Stimulated activated CD8-positive, alpha-beta memory T cell treated with anti-CD3 and anti-CD28 coated beads, Interleukin-2, amount 100 ng/mL, for 48 hours (primary cell): ENCODE measurements at regions not wholly inside any gene's neighbourhood (a gene's known extent, or its start where the extent isn't known, plus 50 kb on each side); places are given as distances from the start of the nearest gene placed in this dataset.
"Not testable (repeated sequence)": the region's sequence is repeated elsewhere in the genome, so short reads cannot be mapped to it uniquely, and the experiment has no call there.

Source experiments
- DNase-seq, 2 donors: peaks; one replicate each; pipeline ENCODE4 v3.0.0-alpha.2; 2020; ENCODE audit warnings: low read depth in 2 of 2

- DNase-seq: no peak
These were observed 259.2 kb downstream of the C3orf38 start for GRCh38 chr3:88408935-88409334.

DNA sequence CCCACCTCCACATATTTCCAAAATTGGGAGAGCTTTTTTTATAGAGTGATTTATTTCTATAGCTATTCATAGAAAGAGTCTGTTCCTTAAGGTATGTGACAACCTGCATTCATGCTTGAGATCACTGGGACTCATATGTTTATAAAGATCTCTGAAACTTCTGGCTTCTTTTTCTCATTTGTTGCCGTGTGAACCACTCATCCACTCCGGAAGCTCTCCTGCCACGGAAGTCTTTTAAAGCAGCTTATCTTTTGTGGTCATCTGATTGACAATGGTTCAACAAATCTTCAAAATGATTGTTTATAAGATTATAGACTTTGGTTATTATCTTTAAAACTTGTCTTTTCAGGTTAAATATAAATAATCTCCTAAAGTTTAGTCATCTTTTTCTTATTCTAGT, 260.5 kb downstream of the C3orf38 start:
- no peak for DNase-seq

DNA sequence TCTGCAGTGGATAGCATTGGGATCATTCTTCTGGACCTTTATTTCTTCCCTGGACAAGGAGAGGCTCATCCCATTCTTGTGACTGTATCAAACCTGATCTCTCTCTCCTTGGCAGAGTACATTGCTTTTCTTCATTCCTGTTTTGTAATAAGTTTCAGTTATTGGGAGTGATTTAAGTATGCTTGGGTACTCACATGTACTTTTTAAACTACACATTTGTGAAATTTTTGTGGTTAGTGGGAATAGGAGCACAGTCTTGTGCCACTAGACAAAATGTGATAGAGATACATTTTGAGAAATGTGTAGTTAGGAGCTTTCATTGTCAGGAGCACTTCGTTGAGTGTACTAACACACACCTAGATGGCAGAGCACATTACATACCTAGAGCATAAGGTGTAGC, 262.6 kb downstream of the C3orf38 start:
- DNase-seq: no peak

- no peak for DNase-seq
These were observed 266.7 kb downstream of the C3orf38 start for GRCh38 chr3:88416436-88416835.

- DNase-seq: no peak
These were observed 268.5 kb downstream of the C3orf38 start for GRCh38 chr3:88418219-88418618.

GRCh38 chr3:88433568-88433967, 283.8 kb downstream of the C3orf38 start:
- no peak for DNase-seq

DNA sequence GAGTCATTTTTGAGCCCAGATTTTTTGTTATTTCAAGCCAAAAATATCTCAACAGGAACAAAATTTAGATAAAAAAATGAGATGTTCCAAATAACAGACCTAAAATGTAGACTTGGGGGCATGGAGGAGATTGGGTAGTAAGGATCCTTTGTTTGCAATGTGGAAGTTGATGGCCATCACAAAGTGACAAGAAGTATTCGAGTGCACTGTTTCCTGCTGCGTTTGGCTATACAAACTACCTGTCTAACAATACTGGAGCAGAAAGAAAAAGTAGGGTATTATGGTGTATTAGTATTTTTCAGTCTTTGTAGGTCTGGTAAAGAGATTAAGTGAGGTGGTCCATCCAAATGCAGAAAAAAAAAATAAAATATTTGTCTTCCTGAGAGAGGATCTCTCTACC, 284.2 kb downstream of the C3orf38 start:
- DNase-seq: no peak

DNA sequence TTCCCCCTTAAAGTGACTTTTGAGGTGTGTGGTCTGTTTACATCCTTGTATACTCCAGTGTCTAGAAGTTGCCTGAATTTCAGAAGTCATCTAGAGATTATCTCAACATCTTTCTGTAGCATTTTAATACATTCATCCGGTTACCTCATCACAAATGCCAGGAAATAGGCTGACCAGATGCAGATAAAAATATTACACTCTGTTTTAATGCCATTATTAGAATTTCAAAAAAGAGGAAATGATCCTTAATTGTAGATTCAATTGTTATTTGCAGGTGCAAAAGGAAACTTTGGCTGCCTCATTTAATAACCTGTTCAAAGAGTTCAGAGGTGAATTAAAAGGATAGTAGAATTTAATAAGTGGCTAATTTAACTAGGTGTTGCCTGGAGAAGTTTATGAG, 290.9 kb downstream of the C3orf38 start:
- no peak for DNase-seq

- DNase-seq: no peak
These were observed 293.3 kb downstream of the C3orf38 start for GRCh38 chr3:88443066-88443465.

GRCh38 chr3:88444251-88444650, 294.5 kb downstream of the C3orf38 start:
- DNase-seq: no peak

DNA sequence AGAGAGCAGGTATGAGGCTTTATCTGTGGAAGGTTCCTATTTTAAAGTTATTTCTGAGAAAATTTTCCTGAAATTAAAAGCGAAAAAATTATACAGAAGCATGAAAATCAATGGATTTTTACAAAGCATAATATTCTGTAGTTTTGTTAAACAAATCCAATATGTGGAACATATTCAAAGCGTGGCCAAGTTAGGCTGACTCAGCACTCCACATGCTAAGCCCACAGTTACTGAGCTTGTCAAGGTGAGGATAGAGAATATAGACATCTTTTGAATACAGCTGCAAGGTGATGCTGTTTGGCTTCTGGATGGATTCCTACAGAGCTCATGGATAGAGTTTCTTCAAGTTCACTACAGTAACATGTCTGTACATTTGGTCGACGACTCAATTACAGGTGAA, 302.5 kb downstream of the C3orf38 start:
- no peak for DNase-seq

GRCh38 chr3:88460369-88460768, 310.6 kb downstream of the C3orf38 start:
- no peak for DNase-seq

- no peak for DNase-seq
These were observed 312.5 kb downstream of the C3orf38 start for GRCh38 chr3:88462230-88462629.

GRCh38 chr3:88467191-88467590, 317.4 kb downstream of the C3orf38 start:
- no peak for DNase-seq

DNA sequence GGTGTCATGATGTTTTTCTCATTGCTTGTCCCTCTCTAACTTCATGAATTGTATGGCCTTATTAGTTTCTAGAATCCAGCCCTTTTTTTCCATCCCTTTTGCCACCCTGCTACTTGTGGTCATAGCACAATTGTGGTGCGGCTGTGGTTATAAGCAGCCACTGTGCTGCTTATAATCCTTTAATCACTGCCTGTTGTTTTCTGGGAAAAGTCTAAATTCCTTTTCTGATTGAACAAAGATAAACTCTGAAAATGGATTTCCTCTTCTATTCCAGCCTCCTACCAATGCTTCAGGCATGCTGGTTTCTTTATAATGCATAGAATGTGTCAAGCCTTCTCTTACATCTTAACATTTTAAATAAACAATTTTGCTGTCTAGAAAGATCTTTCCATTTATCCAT, 319.5 kb downstream of the C3orf38 start:
- no peak for DNase-seq

GRCh38 chr3:88478460-88478859, 328.7 kb downstream of the C3orf38 start:
- no peak for DNase-seq

DNA sequence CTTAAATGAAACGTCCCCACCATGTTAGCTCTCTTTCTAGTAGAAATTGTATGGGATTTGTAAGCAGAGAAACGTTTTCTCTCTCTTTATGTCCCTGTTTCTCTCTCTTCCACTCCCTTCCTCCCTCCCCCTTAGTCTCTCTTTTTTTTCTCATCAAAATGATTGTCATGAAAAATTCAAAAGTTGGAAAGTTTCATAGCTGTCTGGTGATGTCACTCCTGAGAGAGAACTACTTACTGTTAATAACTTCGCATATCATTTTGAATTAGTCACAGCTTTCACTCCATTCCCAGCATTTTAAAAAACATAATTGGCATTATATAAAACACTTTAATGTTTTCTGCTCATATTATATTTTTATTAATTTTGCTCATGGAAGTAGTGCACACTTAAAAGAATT, 331.1 kb downstream of the C3orf38 start:
- DNase-seq: no peak

DNA sequence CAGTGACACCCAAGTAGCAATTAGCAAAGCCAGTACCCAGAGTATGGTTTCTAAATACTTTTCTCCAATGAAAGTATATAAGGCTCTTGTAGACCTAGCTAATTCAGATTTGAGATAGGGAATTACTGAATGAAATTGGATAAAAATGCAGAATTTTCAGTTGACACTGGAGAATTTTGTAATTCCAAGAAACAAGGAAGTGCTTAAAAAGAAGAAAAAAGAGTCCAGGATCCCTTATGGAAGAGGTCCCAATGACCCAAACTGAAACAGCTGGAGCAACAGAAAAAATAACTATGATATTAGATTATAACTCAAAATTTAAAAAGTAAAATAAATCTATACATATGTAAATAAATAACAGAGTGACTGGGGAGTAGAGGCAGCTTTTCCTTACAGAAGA, 335.2 kb downstream of the C3orf38 start:
- DNase-seq: no peak

GRCh38 chr3:88508818-88509217, 359.1 kb downstream of the C3orf38 start:
- DNase-seq: not testable (repeated sequence)

- no peak for DNase-seq
These were observed 359.8 kb downstream of the C3orf38 start for GRCh38 chr3:88509582-88509981.

DNA sequence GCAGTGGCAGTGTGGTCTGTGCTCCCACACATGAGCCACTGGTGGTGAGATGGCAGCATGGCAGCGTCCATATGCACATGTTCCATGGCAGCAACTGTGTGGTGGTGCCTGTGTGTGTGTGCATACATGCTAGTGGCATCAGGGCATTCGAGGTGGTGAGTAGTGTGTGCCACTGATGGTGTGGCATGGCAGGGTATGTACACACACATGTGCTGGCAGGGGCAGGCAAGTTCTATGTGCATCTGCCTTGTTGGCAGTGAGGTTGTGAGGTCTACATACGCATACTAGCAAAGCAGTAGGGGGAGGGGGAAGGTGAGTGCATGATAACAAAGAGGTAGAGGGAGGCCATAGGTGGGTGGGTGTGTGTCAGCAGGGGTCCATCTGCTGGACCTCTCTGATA, 378.7 kb downstream of the C3orf38 start:
- DNase-seq: no peak

DNA sequence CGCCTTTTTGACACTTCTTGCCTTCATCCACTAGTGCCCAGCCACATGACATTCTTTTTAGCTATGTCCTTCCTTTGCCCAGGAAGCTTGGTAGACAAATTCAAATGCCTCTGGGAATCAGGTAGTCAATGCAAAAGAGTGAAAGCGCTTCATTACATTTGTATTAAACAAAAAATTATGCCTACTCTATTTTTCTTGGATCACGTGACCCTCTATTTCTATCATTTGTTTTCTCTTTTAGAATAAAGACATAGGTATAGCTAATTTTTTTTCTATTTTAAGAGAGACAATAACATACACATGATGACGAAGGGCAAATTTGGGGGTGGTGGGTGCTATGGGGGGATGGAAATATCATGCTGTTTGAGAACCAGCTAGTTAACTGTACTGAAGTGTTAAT, 384.8 kb downstream of the C3orf38 start:
- no peak for DNase-seq

- no peak for DNase-seq
These were observed 385.8 kb downstream of the C3orf38 start for GRCh38 chr3:88535563-88535962.

DNA sequence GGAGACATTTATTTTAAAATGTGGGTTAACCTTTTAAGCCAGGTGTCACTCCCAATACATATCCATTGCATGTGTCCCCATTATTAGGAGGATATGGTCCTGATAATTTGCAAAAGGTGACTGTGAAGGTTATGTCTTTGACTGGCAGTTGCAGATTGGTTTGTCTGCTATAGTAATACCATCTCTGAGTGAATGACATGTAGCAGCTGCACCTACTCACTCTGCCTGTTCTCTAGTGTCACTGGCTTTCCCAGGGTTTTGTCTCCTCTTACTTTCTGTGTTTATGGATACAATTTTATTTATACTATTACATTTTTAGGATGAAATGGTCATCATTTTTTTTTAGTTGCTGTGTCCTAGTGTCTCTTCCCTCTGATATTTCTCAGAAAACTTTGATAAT, 393.2 kb downstream of the C3orf38 start:
- DNase-seq: no peak

- DNase-seq: no peak
These were observed 422.7 kb downstream of the C3orf38 start for GRCh38 chr3:88572450-88572849.
